ENCODE measurements at regions not wholly inside any gene's neighbourhood (a gene's known extent, or its start where the extent isn't known, plus 50 kb on each side); places are given as distances from the start of the nearest gene placed in this dataset.
"Not testable (repeated sequence)": the region's sequence is repeated elsewhere in the genome, so short reads cannot be mapped to it uniquely, and the experiment has no call there.

GRCh38 chr3:165521131-165521871, 315.9 kb downstream of the BCHE start:
- DNase-seq (ENCODE audit: low read depth in 2 of 2), result no peak

DNA sequence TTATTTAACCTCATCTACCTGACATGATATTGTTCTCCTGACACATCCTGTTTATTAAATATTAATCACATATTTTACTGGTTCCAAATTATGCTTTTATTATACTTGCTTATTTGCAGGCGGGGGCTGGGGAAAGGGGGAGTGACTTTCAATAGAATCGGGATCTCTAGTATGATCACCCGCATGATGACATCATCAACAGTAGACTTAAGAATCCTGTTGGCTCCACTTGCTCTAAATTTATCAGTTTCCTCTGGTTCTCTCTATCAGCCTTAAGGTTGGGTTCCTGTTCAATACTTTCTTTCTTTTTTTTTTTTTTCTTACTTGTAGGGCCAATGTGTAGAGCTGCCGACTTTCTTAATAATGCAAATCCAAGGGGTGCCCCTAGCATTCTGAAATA, 317.5 kb downstream of the BCHE start:
- DNase-seq (ENCODE audit: low read depth in 2 of 2), result no peak

- no peak for DNase-seq (ENCODE audit: low read depth in 2 of 2)
Measured at GRCh38 chr3:165518346-165518745, 318.9 kb downstream of the BCHE start.

GRCh38 chr3:165513715-165514701, 317.8 kb upstream of the SLITRK3 start:
- DNase-seq (ENCODE audit: low read depth in 2 of 2), result no peak

GRCh38 chr3:165507576-165507975, 311.4 kb upstream of the SLITRK3 start:
- no peak for DNase-seq (ENCODE audit: low read depth in 2 of 2)

DNA sequence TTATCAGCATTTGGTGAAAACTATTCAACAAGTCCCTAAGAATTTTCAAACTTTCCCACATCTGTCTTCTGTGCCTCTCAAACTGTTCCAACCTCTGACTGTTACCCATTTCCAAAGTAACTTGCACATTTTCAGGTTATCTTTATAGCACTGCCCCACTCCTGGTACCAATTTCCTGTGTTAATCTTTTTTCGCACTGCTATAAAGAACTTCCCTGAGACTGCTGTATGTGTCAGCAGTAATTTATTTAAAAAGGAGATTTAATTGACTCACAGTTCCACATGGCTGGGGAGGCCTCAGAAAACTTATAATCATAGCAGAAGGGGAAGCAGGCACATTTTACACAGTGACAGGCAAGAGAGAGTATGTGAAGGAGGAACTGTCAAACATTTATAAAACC, 310.9 kb upstream of the SLITRK3 start:
- no peak for DNase-seq (ENCODE audit: low read depth in 2 of 2)

DNA sequence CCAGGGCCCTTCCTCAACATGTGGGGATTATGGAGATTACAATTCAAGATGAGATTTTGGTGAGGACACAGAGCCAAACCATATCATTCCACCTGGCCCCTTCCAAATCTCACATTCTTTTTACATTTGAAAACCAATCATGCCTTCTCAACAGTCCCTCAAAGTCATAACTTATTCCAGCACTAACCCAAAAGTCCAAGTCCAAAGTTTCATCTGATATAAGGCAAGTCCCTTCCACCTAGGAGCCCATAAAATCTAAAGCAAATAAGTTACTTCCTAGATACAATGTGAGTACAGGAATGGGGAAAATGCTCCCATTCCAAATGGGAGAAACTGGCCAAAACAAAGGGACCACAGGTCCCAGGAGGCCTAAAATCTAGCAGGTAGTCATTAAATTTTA, 309.5 kb upstream of the SLITRK3 start:
- DNase-seq (ENCODE audit: low read depth in 2 of 2), result no peak

GRCh38 chr3:165504554-165504953, 308.4 kb upstream of the SLITRK3 start:
- DNase-seq (ENCODE audit: low read depth in 2 of 2), result no peak

DNA sequence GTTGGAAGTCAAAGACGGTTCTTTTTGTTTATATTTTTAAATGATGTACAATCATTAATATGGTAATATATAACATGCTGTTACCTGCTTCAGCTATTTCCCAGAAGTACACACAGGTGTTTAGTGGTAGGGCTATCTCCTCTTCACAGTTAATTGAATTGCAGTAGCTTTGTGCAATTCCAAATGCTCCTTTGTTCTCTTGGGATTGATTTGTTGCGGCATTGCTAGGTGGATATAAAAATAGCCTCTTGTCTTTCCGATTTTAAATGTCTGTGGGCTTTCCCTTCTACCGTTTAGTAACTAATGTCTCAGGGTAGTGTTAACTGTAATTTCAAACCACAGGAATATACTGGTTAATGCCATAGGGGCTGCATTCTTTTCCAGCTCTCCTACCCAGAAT, 307.6 kb upstream of the SLITRK3 start:
- no peak for DNase-seq (ENCODE audit: low read depth in 2 of 2)

GRCh38 chr3:165503346-165503745, 307.2 kb upstream of the SLITRK3 start:
- no peak for DNase-seq (ENCODE audit: low read depth in 2 of 2)

GRCh38 chr3:165502707-165503106, 306.5 kb upstream of the SLITRK3 start:
- no peak for DNase-seq (ENCODE audit: low read depth in 2 of 2)

- not testable (repeated sequence) for DNase-seq (ENCODE audit: low read depth in 2 of 2)
Measured at GRCh38 chr3:165498742-165499141, 302.6 kb upstream of the SLITRK3 start.

- DNase-seq (ENCODE audit: low read depth in 2 of 2), result no peak
Measured at GRCh38 chr3:165491487-165491886, 295.3 kb upstream of the SLITRK3 start.

GRCh38 chr3:165476399-165477060, 280.3 kb upstream of the SLITRK3 start:
- no peak for DNase-seq (ENCODE audit: low read depth in 2 of 2)

DNA sequence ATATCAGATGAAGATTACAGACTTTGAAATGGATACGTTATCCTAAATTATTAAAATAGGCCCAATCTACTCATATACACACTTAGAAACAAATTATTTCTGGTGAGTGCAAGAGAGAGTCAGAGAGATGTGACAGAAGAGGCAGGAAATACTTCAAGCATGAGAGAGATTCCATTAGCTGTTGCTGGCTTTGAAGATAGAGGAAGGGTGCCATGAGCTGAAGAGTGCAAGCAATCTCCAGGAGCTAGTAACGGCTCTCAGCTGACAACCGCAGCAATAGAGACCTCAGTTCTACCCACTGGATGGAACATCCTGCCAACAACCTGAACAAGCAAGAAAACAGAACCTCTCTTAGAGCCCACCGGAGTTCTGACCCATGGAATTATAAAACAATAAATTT, 270.7 kb upstream of the SLITRK3 start:
- no peak for DNase-seq (ENCODE audit: low read depth in 2 of 2)

- no peak for DNase-seq (ENCODE audit: low read depth in 2 of 2)
Measured at GRCh38 chr3:165464736-165465135, 268.6 kb upstream of the SLITRK3 start.

GRCh38 chr3:165463531-165463930, 267.3 kb upstream of the SLITRK3 start:
- no peak for DNase-seq (ENCODE audit: low read depth in 2 of 2)

DNA sequence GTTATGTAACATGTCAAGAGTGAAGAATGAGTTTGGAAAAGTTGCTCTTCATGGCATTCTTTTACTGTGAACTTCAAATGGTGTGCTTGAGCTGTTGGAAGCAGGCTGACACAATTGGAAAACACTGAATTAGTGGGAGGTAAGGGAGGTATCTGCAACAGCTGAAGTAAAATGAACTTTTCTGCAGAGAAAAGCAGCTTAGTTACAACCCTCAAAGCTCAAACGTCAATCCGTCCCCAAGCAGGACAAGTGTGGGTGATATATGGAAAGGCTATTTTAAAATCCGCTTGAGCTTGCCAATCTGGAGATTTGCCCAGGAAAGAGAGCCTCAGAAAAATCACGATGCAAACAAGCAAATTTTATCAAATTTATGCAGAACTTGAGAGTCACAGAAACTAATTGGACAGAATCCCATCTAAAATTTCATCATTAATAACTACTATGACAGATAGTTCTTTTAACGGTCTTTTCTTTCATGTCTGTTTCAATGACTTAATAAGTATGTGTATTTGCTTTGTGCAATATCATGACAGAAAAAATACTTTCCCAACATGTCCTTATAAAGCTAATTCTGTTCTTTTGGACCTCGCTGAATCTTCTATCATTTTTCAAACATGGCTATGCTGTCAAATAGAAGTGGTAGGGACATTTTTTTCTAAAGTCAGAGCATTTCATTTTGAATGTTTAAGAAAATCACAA, 266.6 kb upstream of the SLITRK3 start:
- DNase-seq (ENCODE audit: low read depth in 2 of 2), result no peak

DNA sequence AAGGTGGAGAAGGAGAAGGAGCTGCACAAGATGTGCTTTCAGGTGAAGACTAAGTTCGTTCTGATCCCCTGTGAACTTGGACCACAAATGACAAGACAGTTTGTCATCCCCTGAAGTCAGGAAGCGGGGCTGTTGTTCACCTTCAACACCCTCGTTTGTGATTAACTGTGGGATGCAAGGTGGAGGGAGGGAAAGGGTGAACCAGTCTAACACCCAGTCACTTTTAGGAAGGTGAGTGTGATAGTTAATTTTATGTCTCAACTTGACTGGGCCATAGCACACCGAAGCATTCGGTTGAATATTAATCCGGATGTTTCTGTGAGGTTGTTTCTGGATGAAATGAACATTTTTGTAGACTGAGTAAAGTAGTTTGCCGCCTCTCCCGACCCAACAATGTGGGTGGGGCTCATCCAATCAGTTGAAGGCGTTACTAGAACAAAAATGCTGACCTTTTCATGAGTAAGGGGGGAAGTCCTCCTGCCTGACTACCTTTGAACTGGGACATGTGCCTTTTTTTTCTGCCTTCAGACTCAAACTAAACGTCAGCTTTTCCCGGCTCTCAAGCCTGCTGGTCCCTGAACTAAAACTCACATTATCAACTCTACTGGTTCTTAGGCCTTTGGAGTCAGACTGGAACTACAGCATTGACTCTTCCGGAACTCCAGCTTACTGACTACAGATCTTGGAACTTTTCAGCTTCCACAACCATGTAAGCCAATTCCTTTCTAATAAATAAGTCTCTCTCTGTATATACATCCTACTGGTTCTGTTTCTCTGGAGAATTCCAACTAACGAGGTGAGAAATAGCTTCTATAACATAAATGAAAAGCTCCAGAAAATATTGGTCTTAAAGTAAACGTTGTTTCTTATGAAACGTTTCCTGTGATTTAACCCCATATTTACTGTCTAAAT, 264.0 kb upstream of the SLITRK3 start:
- DNase-seq (ENCODE audit: low read depth in 2 of 2), result no peak

- no peak for DNase-seq (ENCODE audit: low read depth in 2 of 2)
Measured at GRCh38 chr3:165459111-165459510, 262.9 kb upstream of the SLITRK3 start.

All from dermis microvascular lymphatic vessel endothelial cell (primary cell).